HepG2 (cell line): ENCODE measurements at regions not wholly inside any gene's neighbourhood (a gene's known extent, or its start where the extent isn't known, plus 50 kb on each side); places are given as distances from the start of the nearest gene placed in this dataset.

ENCODE experiments used
- CTCF ChIP-seq: sonication (generic); formaldehyde crosslinking; IDR thresholded peaks from 2 replicates; pipeline ENCODE4 v1.5.0; 2020; ENCODE audit warnings: mild to moderate bottlenecking, missing genetic modification reagents, moderate library complexity
- EZH2 ChIP-seq: conservative IDR thresholded peaks from 2 replicates; pipeline ENCODE4 v1.6.1; 2012; ENCODE audit warnings: mild to moderate bottlenecking, low read depth, low read length, moderate library complexity
- GMEB2 ChIP-seq: IDR thresholded peaks from 2 replicates; pipeline ENCODE4 v1.6.1; 2016; ENCODE audit warnings: missing biosample characterization, missing genetic modification reagents, low read depth
- IRF9 ChIP-seq: sonication (generic); formaldehyde crosslinking; IDR thresholded peaks from 2 replicates; pipeline ENCODE4 v1.8.0; 2022; ENCODE audit warnings: missing genetic modification reagents, mild to moderate bottlenecking, borderline replicate concordance
- NFE2L2 ChIP-seq: fragments of 150-350 bp; IDR thresholded peaks from 2 replicates; pipeline ENCODE4 v1.6.1; 2014; ENCODE audit warnings: low read length
- POLR2A ChIP-seq, 2 experiments: IDR thresholded peaks; 2 replicates each; pipeline ENCODE4 v1.6.1; 2011; ENCODE audit warnings: low read depth in 2 of 2, low read length in 2 of 2, mild to moderate bottlenecking in 1 of 2, moderate library complexity in 1 of 2; ENCODE audit not compliant: insufficient read depth in 1 of 2
- POLR2AphosphoS5 ChIP-seq: IDR thresholded peaks from 2 replicates; pipeline ENCODE4 v1.6.1; 2012; ENCODE audit warnings: low read depth, low read length
- ZBTB3 ChIP-seq: sonication (generic); formaldehyde crosslinking; IDR thresholded peaks from 2 replicates; pipeline ENCODE4 v1.4.0; 2020; ENCODE audit warnings: low read depth, mild to moderate bottlenecking, moderate library complexity, missing genetic modification reagents, borderline replicate concordance
- ZNF598 ChIP-seq: sonication (generic); formaldehyde crosslinking; IDR thresholded peaks from 2 replicates; pipeline ENCODE4 v1.5.1; 2020; ENCODE audit warnings: mild to moderate bottlenecking, missing genetic modification reagents, borderline replicate concordance
- ZNF7 ChIP-seq: IDR thresholded peaks from 2 replicates; pipeline ENCODE4 v1.6.1; 2016; ENCODE audit warnings: missing biosample characterization, missing genetic modification reagents

- TF ChIP-seq NFE2L2 (no peak), POLR2AphosphoS5 (no peak), GMEB2 (CRISPR knock-in tag) (no peak), ZBTB3 (no peak), ZNF7 (no peak), POLR2A (IDR thresholded peaks at IDR 0.05; ENCODE audit: insufficient read depth in 1 of 2, low read depth in 2 of 2, low read length in 2 of 2) (no peak), EZH2 (no peak), CTCF (CRISPR knock-in tag) (no peak), ZNF598 (CRISPR knock-in tag) (no peak), IRF9 (CRISPR knock-in tag) (no peak)
Measured at GRCh38 chr7:25879799-25880198, 272.2 kb upstream of the NFE2L3 start.
